AG04449 (cell line): ENCODE measurements at regions not wholly inside any gene's neighbourhood (a gene's known extent, or its start where the extent isn't known, plus 50 kb on each side); places are given as distances from the start of the nearest gene placed in this dataset.
"Not testable (repeated sequence)": the region's sequence is repeated elsewhere in the genome, so short reads cannot be mapped to it uniquely, and the experiment has no call there.

ENCODE experiments used
- CTCF ChIA-PET: fragments of 350-600 bp; formaldehyde crosslinking; extraction: SDS; loops from one replicate; lab custom pipeline; 2021; ENCODE audit warnings: antibody characterized with exemption; lab: Yijun Ruan, JAX
- POLR2A ChIA-PET: fragments of 400-600, 350-600 bp; formaldehyde crosslinking; extraction: SDS; loops from one replicate; lab custom pipeline; 2020; ENCODE audit warnings: antibody characterized with exemption, inconsistent platforms; lab: Yijun Ruan, JAX
- DNase-seq: peaks from one replicate; pipeline ENCODE4 v3.0.0-alpha.2; 2010; ENCODE audit warnings: low read depth, low spot score
- H3K4me3 ChIP-seq: 2 replicates; pipeline ENCODE4 v1.5.1; 2011; ENCODE audit warnings: low read depth, mild to moderate bottlenecking, control low read depth, low read length
- TF ChIP-seq, protein P1 (sequence below): IDR thresholded peaks from one replicate; pipeline ENCODE4 v1.5.1; 2011; ENCODE audit warnings: mild to moderate bottlenecking, moderate library complexity, low read length, control low read depth, inconsistent platforms; ENCODE audit not compliant: insufficient read depth; ENCODE audit errors: missing control alignments

DNA sequence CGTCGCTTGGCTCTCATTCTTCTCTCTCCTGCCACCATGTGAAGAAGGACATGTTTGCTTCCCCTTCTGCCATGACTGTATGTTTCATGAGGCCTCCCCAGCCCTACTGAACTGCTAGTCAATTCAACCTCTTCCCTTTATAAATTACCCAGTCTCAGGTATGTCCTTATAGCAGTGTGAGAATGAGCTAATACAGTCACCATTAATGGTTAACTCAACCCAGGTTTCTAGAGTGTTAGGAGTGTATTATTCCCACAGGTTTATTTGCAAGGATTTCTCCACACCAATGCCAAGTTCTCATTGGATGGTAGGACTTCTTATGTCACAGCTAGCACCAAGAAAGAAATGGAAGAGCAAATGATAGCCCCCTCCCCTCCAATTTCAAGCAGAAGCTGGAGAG lies 71.9 kb downstream of the DYNAP start:
- TF ChIP-seq, protein P1, sequence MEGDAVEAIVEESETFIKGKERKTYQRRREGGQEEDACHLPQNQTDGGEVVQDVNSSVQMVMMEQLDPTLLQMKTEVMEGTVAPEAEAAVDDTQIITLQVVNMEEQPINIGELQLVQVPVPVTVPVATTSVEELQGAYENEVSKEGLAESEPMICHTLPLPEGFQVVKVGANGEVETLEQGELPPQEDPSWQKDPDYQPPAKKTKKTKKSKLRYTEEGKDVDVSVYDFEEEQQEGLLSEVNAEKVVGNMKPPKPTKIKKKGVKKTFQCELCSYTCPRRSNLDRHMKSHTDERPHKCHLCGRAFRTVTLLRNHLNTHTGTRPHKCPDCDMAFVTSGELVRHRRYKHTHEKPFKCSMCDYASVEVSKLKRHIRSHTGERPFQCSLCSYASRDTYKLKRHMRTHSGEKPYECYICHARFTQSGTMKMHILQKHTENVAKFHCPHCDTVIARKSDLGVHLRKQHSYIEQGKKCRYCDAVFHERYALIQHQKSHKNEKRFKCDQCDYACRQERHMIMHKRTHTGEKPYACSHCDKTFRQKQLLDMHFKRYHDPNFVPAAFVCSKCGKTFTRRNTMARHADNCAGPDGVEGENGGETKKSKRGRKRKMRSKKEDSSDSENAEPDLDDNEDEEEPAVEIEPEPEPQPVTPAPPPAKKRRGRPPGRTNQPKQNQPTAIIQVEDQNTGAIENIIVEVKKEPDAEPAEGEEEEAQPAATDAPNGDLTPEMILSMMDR: no peak
- DNase-seq: no peak
- POLR2A ChIA-PET: no interaction called here
- CTCF ChIA-PET: interaction anchor here (2.4 kb wide), 1 partner anchor 219 kb away, joined by 9 read pairs; no protein-coding TSS in a partner anchor
- H3K4me3 ChIP-seq: no peak overlapping the region

- H3K4me3 ChIP-seq, POLR2A ChIA-PET, DNase-seq: not testable (repeated sequence)
- CTCF ChIA-PET: interaction anchor here (0.6 to 5.4 kb wide), 8 partner anchors 10 to 313 kb away, joined by 3 to 125 read pairs (median 26); partner anchors contain the start of genes C18orf54 and STARD6
These were observed 78.7 kb downstream of the DYNAP start for GRCh38 chr18:54669701-54670100.

GRCh38 chr18:54671291-54671881 lies 80.3 kb downstream of the DYNAP start:
- ChIA-PET POLR2A (no interaction called here), CTCF (interaction anchor here (0.6 to 5.4 kb wide), 47 partner anchors 8 to 1102 kb away, joined by 3 to 125 read pairs (median 4); no protein-coding TSS in a partner anchor)
- TF ChIP-seq, protein P1: peak; percentile 6
- DNase-seq: no peak
- no peak overlapping the region for H3K4me3 ChIP-seq

- no peak for DNase-seq
- ChIA-PET POLR2A (no interaction called here), CTCF (interaction anchor here (1.0 to 5.4 kb wide), 29 partner anchors 7 to 544 kb away, joined by 3 to 125 read pairs (median 6); partner anchors contain the start of genes C18orf54 and STARD6)
- H3K4me3 ChIP-seq: no peak overlapping the region
- TF ChIP-seq, protein P1: no peak
These were observed 81.1 kb downstream of the DYNAP start for GRCh38 chr18:54672109-54672508.

DNA sequence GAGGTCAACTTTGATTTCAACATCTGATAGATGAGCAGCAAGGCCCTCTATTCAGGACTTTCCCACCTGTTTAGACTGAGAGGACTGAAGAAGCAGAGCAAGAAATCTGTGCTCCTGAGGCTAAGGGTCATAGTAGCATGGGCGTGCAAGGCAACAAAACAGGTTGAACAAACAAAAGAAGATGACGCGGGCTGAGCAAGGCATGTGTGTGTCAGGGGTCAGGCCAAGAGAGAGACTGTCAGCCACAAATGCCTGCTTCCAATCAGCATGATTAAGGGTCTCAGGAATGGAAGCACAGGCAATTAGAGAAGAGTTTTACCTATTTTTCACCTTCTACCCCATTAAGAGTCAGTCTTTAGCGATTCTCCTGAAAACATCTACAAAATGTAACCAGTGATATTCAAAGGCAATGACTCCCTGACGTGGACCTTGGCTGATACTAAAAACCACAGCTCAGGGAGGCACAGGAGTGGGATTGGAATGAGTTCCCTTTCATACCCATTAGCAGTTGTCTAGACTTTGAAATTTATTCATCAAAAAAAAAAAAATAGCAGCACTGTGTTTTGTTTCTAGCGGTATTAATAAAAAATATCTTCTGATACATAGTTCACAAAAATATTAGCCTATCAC lies 81.9 kb downstream of the DYNAP start:
- H3K4me3 ChIP-seq: no peak overlapping the region
- ChIA-PET POLR2A (no interaction called here), CTCF (interaction anchor here (1.1 to 5.4 kb wide), 8 partner anchors 12 to 315 kb away, joined by 3 to 125 read pairs (median 22); partner anchors contain the start of genes C18orf54 and STARD6)
- TF ChIP-seq, protein P1: no peak
- DNase-seq: no peak

DNA sequence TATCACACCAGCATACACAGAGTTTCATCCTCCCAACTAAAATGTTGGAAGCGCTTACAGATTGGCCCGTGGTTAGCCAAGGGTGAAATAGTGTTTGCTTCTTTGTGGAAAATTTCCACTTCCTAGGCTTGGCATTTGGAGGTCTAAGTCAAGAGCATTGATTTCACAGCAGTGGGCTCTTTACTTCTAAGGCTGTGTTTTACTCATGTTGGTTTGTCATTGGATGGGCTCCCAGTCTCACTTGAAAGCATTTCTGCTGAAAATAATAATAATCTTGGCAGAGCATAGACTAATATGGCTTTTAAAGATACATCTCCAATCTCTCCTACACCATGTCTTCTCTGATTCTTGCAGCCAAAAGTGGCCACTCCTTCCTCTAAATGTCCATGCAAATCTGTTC lies 82.9 kb downstream of the DYNAP start:
- H3K4me3 ChIP-seq: no peak overlapping the region
- POLR2A ChIA-PET: no interaction called here
- CTCF ChIA-PET: interaction anchor here (1.2 to 5.4 kb wide), 3 partner anchors 230 to 309 kb away, joined by 4 to 125 read pairs (median 5); no protein-coding TSS in a partner anchor

More for the DNA sequence above, 82.9 kb downstream of the DYNAP start:
- TF ChIP-seq, protein P1: no peak
- no peak for DNase-seq
